GM23338 (cell line): ENCODE measurements at regions not wholly inside any gene's neighbourhood (a gene's known extent, or its start where the extent isn't known, plus 50 kb on each side); places are given as distances from the start of the nearest gene placed in this dataset.

Experiments used
- ATAC-seq: fragments of 200-7000 bp; cut with Tn5 transposase; 3 replicates; pipeline ENCODE4 v1.9.1; 2020
- DNase-seq: peaks from one replicate; pipeline ENCODE4 v3.0.0-alpha.2; 2015; ENCODE audit warnings: low spot score
- H2AFZ ChIP-seq: fragments of 200-600 bp; sonication (generic); 2 replicates; pipeline ENCODE4 v1.8.0; 2016; ENCODE audit warnings: antibody characterized with exemption, mild to moderate bottlenecking, moderate library complexity
- H3F3A ChIP-seq: fragments of 200-600 bp; sonication (generic); replicated peaks from 2 replicates; pipeline ENCODE4 v1.8.0; 2017; ENCODE audit warnings: antibody characterized with exemption, mixed run types, low read depth
- H3K27ac ChIP-seq: fragments of 200-600 bp; sonication (generic); 2 replicates; pipeline ENCODE4 v1.6.1; 2016; ENCODE audit warnings: low read depth
- H3K27me3 ChIP-seq: fragments of 200-600 bp; sonication (generic); 2 replicates; pipeline ENCODE4 v1.8.0; 2016; ENCODE audit warnings: mild to moderate bottlenecking, mixed run types, moderate library complexity; ENCODE audit not compliant: insufficient read depth
- H3K36me3 ChIP-seq: fragments of 200-600 bp; sonication (generic); 2 replicates; pipeline ENCODE4 v1.8.0; 2016; ENCODE audit warnings: mild to moderate bottlenecking; ENCODE audit not compliant: insufficient read depth
- H3K4me1 ChIP-seq: fragments of 200-600 bp; sonication (generic); 2 replicates; pipeline ENCODE4 v1.8.0; 2016; ENCODE audit warnings: mild to moderate bottlenecking, moderate library complexity; ENCODE audit not compliant: insufficient read depth
- H3K4me2 ChIP-seq: fragments of 200-600 bp; sonication (generic); 2 replicates; pipeline ENCODE4 v1.7.1; 2017; ENCODE audit warnings: mixed run types
- H3K4me3 ChIP-seq: fragments of 200-600 bp; sonication (generic); 2 replicates; pipeline ENCODE4 v1.6.1; 2016; ENCODE audit warnings: mixed run types
- H3K79me2 ChIP-seq: fragments of 200-600 bp; sonication (generic); replicated peaks from 2 replicates; pipeline ENCODE4 v1.8.0; 2017; ENCODE audit warnings: mild to moderate bottlenecking; ENCODE audit not compliant: insufficient read depth
- H3K9me2 ChIP-seq: fragments of 200-600 bp; sonication (generic); 2 replicates; pipeline ENCODE4 v1.8.0; 2017; ENCODE audit not compliant: insufficient read depth
- H4K20me1 ChIP-seq: fragments of 200-600 bp; sonication (generic); replicated peaks from 2 replicates; pipeline ENCODE4 v1.8.0; 2017; ENCODE audit warnings: mild to moderate bottlenecking; ENCODE audit not compliant: insufficient read depth
- H3K27ac Mint-ChIP-seq: 2 replicates; pipeline ENCODE4 v1.8.0; 2020; ENCODE audit warnings: inconsistent platforms, mild to moderate bottlenecking, moderate library complexity, mixed read lengths
- H3K27me3 Mint-ChIP-seq: 3 replicates; pipeline ENCODE4 v1.8.0; 2022; ENCODE audit warnings: low read depth, mild to moderate bottlenecking, moderate library complexity, mixed read lengths, inconsistent platforms; ENCODE audit not compliant: insufficient read depth, poor library complexity
- H3K36me3 Mint-ChIP-seq: 3 replicates; pipeline ENCODE4 v1.8.0; 2021; ENCODE audit warnings: low read depth, mild to moderate bottlenecking, inconsistent platforms, moderate library complexity, mixed read lengths
- H3K4me1 Mint-ChIP-seq: 3 replicates; pipeline ENCODE4 v1.8.0; 2020; ENCODE audit warnings: mild to moderate bottlenecking, inconsistent platforms, mixed read lengths
- H3K4me3 Mint-ChIP-seq: 3 replicates; pipeline ENCODE4 v1.8.0; 2021; ENCODE audit warnings: moderate library complexity, mild to moderate bottlenecking, inconsistent platforms, mixed read lengths
- H3K9me3 Mint-ChIP-seq: 3 replicates; pipeline ENCODE4 v1.8.0; 2020; ENCODE audit warnings: moderate library complexity, mild to moderate bottlenecking, inconsistent platforms, mixed read lengths
- EZH2 ChIP-seq: fragments of 200-600 bp; sonication (generic); IDR thresholded peaks from one replicate; pipeline ENCODE4 v1.8.0; 2017; ENCODE audit warnings: antibody characterized with exemption, mild to moderate bottlenecking, low read depth; ENCODE audit not compliant: unreplicated experiment
- ZNF114 ChIP-seq: fragments of 250-450 bp; sonication (Bioruptor Pico); IDR thresholded peaks from 2 replicates; pipeline ENCODE4 v1.5.0; 2020; ENCODE audit warnings: mild to moderate bottlenecking, moderate library complexity
- ZNF331 ChIP-seq: fragments of 250-450 bp; sonication (Bioruptor Pico); IDR thresholded peaks from 2 replicates; pipeline ENCODE4 v1.5.0; 2020; ENCODE audit warnings: low read depth, mild to moderate bottlenecking, moderate library complexity
- ZNF462 ChIP-seq: fragments of 250-450 bp; sonication (Bioruptor Pico); IDR thresholded peaks from 2 replicates; pipeline ENCODE4 v1.5.0; 2020; ENCODE audit warnings: mild to moderate bottlenecking, moderate library complexity
- TF ChIP-seq, protein P1 (sequence below), 2 experiments: fragments of 200-600 bp in 1 of 2; sonication (generic) in 1 of 2; conservative IDR thresholded peaks; 2 replicates each; pipeline versions ENCODE4 v1.5.1 to v1.6.1; 2016 to 2017; ENCODE audit warnings: antibody characterized with exemption in 2 of 2, low read depth in 2 of 2, mild to moderate bottlenecking in 2 of 2, moderate library complexity in 1 of 2

DNA sequence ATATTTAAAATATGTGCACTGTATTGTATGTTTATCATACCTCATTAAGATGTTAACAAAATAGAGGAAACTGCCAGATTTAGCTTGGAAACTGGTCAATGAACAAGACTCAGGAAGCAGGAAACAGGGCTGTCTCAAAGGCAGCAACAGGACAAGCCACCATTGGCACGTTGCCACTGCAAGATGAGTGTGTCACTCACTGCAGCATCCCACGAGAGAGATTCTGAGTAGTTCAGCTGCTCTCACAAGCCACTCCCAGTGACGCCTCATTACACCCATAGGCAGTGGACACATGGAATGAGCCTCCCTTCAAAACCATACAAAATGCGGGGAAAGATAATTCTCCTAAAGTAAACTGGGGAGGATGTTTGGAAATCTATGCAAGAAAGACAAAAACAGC is 181.9 kb upstream of the DLGAP1 start (continued):
- TF ChIP-seq, protein P1, sequence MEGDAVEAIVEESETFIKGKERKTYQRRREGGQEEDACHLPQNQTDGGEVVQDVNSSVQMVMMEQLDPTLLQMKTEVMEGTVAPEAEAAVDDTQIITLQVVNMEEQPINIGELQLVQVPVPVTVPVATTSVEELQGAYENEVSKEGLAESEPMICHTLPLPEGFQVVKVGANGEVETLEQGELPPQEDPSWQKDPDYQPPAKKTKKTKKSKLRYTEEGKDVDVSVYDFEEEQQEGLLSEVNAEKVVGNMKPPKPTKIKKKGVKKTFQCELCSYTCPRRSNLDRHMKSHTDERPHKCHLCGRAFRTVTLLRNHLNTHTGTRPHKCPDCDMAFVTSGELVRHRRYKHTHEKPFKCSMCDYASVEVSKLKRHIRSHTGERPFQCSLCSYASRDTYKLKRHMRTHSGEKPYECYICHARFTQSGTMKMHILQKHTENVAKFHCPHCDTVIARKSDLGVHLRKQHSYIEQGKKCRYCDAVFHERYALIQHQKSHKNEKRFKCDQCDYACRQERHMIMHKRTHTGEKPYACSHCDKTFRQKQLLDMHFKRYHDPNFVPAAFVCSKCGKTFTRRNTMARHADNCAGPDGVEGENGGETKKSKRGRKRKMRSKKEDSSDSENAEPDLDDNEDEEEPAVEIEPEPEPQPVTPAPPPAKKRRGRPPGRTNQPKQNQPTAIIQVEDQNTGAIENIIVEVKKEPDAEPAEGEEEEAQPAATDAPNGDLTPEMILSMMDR (conservative IDR thresholded peaks at IDR 0.05; ENCODE audit: low read depth in 2 of 2): no peak
- TF ChIP-seq ZNF114 (CRISPR knock-in tag): no peak
- no peak for TF ChIP-seq EZH2
- TF ChIP-seq ZNF331 (CRISPR knock-in tag): no peak
- no peak for TF ChIP-seq ZNF462 (CRISPR knock-in tag)

DNA sequence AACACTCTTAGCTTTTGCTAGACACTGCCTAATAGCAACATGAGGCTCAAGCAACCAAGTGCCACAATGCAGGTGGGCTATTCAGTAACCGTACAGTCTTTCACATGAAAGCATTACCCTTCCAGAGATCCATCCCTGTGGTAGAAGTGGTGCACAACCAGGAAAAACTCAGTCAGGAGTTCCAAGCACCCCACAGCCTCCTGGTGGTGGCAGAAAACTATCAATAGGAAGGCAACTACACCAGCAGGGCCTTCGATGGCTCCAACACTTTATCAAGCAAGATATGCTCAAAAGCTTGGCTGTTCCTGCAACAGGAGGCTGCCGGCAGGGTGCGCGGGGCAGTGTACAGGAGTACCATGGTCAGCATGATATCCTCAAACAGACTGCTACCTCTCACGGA is 176.1 kb upstream of the DLGAP1 start:
- Histone ChIP-seq H3F3A (no peaks in the 10 kb centered on the region), H3K4me2 (no peak overlapping the region), H3K36me3 (no peaks in the 10 kb centered on the region), H2AFZ (no peak overlapping the region), H3K9me2 (no peaks in the 10 kb centered on the region), H3K4me3 (no peak overlapping the region), H4K20me1 (no peaks in the 10 kb centered on the region), H3K4me1 (no peaks in the 10 kb centered on the region), H3K79me2 (no peaks in the 10 kb centered on the region), H3K27me3 (no peaks in the 10 kb centered on the region), H3K27ac (no peak overlapping the region)
- Mint-ChIP-seq H3K4me1 (no peaks in the 10 kb centered on the region), H3K4me3 (no peak overlapping the region), H3K27me3 (no peaks in the 10 kb centered on the region), H3K9me3 (no peaks in the 10 kb centered on the region), H3K27ac (no peak overlapping the region), H3K36me3 (no peaks in the 10 kb centered on the region)
- TF ChIP-seq ZNF114 (CRISPR knock-in tag): no peak
- TF ChIP-seq ZNF331 (CRISPR knock-in tag): no peak
- TF ChIP-seq, protein P1 (conservative IDR thresholded peaks at IDR 0.05; ENCODE audit: low read depth in 2 of 2): peak; percentile 30 to 37
- ATAC-seq (peak; percentile 65), DNase-seq (peak; percentile 46)
